ENCODE measurements at regions not wholly inside any gene's neighbourhood (a gene's known extent, or its start where the extent isn't known, plus 50 kb on each side); places are given as distances from the start of the nearest gene placed in this dataset.
"Not testable (repeated sequence)": the region's sequence is repeated elsewhere in the genome, so short reads cannot be mapped to it uniquely, and the experiment has no call there.

GRCh38 chr7:157477550-157478212 is 140.9 kb downstream of the DNAJB6 start:
- Mint-ChIP-seq H3K4me3 (peak overlapping the region; percentile 22), H3K36me3 (peaks cover 18% of the 10 kb centered on the region), H3K27ac (no peak overlapping the region), H3K9me3 (peaks cover 19% of the 10 kb centered on the region), H3K4me1 (peaks cover 9% of the 10 kb centered on the region), H3K27me3 (no peaks in the 10 kb centered on the region)
- DNase-seq = no peak

DNA sequence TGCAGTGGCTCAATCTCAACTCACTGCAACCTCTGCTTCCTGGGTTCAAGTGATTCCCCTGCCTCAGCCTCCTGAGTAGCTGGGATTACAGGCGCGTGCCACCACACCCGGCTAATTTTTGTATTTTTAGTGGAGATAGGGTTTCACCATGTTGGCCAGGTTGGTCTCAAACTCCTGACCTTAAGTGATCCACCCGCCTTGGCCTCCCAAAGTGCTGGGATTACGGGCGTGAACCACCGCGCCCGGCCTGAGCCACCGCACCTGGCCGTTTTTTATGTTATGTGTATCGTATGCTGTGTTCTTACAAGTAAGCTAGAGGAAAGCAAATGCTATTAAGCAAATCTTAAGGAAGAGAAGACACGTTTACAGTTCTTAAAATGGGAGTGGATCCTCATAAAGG is 141.8 kb downstream of the DNAJB6 start:
- H3K4me3 Mint-ChIP-seq = not testable (repeated sequence)

GRCh38 chr7:157479326-157479725 is 142.5 kb downstream of the DNAJB6 start:
- H3K27me3 Mint-ChIP-seq = no peaks in the 10 kb centered on the region
- peaks cover 7% of the 10 kb centered on the region for H3K4me1 Mint-ChIP-seq
- H3K27ac Mint-ChIP-seq = no peak overlapping the region
- peaks cover 6% of the 10 kb centered on the region for H3K9me3 Mint-ChIP-seq
- no peak overlapping the region for H3K4me3 Mint-ChIP-seq
- DNase-seq = no peak
- H3K36me3 Mint-ChIP-seq = peaks cover 5% of the 10 kb centered on the region

More for the DNA sequence above, 141.8 kb downstream of the DNAJB6 start:
- H3K27me3 Mint-ChIP-seq, DNase-seq, H3K4me1 Mint-ChIP-seq, H3K36me3 Mint-ChIP-seq, H3K27ac Mint-ChIP-seq, H3K9me3 Mint-ChIP-seq: not testable (repeated sequence)

DNA sequence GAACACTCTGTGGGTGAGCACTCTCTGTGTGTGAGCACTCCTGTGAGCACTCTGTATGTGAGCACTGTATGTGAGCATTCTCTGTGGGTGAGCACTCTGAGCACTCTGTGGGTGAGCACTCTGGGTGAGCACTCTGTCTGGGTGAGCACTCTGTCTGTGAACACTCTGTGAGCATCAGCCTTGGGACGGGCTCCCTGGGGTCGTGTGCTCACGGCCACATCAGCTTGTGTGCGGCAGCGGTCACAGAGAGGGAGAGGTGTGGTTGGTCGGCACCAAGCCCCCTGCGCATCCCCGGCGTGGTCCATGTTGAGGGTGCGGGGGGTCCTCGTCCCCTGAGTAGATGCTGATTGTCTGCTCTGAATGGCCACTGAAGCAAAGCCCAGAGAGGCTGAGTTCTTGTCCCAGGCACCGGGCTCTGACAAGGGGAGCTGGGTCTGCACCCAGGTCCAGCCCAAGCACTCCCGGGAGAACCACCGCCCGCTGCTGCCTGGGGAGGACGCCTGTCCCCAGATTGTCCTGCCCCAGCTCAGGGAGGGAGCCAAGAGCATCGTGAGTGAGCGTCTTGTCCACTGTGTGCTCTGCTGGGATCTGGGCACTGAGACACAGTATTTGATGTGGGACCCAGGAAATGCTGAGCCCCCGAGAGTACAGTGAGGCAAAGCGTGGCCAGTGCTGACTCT is 143.7 kb downstream of the DNAJB6 start:
- Mint-ChIP-seq H3K4me1 (peaks cover 7% of the 10 kb centered on the region), H3K27ac (no peak overlapping the region), H3K27me3 (no peaks in the 10 kb centered on the region), H3K4me3 (no peak overlapping the region), H3K36me3 (no peaks in the 10 kb centered on the region), H3K9me3 (no peaks in the 10 kb centered on the region)
- DNase-seq = no peak

DNA sequence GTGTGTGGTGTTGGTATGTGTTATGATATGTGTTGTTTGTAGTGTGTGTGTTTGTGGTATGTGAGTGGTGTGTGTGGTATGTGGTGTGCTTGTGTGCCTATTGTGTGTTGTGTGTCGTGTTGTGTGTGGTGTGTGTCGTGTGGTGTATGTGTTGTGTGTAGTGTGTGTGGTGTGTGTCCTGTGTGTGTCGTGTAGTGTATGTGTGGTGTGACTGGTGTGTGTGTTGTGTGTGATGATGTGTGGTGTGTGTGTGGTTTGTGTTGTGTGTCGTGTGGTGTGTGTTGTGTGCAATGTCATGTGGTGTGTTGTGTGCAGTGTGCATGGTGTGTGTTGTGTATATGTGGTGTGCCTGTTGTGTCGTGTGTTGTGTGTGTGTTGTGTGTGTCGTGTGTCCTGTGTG is 144.6 kb downstream of the DNAJB6 start:
- H3K4me3 Mint-ChIP-seq = no peak overlapping the region
- no peaks in the 10 kb centered on the region for H3K36me3 Mint-ChIP-seq
- H3K9me3 Mint-ChIP-seq = no peaks in the 10 kb centered on the region
- no peak for DNase-seq
- H3K4me1 Mint-ChIP-seq = peaks cover 7% of the 10 kb centered on the region
- H3K27me3 Mint-ChIP-seq = no peaks in the 10 kb centered on the region
- H3K27ac Mint-ChIP-seq = no peak overlapping the region

DNA sequence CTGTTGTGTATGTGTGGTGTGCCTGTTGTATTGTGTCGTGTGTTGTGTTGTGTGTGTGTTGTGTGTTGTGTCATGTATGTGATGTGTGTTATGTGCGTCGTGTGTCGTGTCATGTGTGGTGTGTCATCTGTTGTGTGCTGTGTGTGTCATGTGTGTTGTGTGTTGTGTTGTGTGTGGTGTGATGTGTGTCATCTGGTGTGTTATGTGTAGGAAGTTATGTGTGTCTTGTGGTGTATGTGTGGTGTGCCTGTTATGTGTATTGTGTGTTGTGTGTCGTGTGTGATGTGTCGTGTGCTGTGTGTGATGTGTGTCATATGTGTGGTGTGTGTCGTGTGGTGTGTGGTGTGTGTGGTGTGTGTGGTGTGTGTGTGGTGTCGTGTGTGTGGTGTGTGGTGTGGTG is 145.2 kb downstream of the DNAJB6 start:
- Mint-ChIP-seq H3K4me3 (no peak overlapping the region), H3K4me1 (peaks cover 7% of the 10 kb centered on the region), H3K36me3 (no peaks in the 10 kb centered on the region), H3K27ac (no peak overlapping the region), H3K27me3 (no peaks in the 10 kb centered on the region), H3K9me3 (no peaks in the 10 kb centered on the region)
- no peak for DNase-seq

GRCh38 chr7:157482517-157483087 is 145.8 kb downstream of the DNAJB6 start:
- no peak overlapping the region for H3K27ac Mint-ChIP-seq
- no peaks in the 10 kb centered on the region for H3K27me3 Mint-ChIP-seq
- no peak overlapping the region for H3K4me3 Mint-ChIP-seq
- no peaks in the 10 kb centered on the region for H3K9me3 Mint-ChIP-seq
- H3K36me3 Mint-ChIP-seq = no peaks in the 10 kb centered on the region
- peaks cover 4% of the 10 kb centered on the region for H3K4me1 Mint-ChIP-seq
- no peak for DNase-seq

DNA sequence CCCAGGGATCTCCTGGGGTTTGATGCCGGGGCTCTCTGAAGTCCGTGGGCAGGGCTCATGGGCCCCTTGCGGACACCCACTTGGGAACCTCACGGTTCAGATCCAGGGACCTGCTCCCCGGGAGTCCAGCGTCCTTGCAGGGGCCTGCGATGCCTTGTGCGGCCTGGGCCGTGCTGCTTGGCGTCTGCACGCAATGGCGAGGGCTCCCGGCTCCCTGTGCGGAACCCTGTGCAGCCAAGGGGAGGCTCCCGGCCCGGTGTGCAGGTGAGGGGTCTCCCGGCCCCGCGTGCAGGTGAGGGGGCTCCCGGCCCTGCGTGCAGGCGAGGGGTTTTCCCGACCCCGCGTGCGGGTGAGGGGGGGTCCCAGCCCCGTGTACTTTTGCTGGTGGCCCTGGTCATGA is 146.7 kb downstream of the DNAJB6 start:
- no peaks in the 10 kb centered on the region for H3K27me3 Mint-ChIP-seq
- H3K27ac Mint-ChIP-seq = no peak overlapping the region
- DNase-seq = no peak
- no peaks in the 10 kb centered on the region for H3K4me1 Mint-ChIP-seq
- H3K36me3 Mint-ChIP-seq = no peaks in the 10 kb centered on the region
- no peaks in the 10 kb centered on the region for H3K9me3 Mint-ChIP-seq
- H3K4me3 Mint-ChIP-seq = no peak overlapping the region

DNA sequence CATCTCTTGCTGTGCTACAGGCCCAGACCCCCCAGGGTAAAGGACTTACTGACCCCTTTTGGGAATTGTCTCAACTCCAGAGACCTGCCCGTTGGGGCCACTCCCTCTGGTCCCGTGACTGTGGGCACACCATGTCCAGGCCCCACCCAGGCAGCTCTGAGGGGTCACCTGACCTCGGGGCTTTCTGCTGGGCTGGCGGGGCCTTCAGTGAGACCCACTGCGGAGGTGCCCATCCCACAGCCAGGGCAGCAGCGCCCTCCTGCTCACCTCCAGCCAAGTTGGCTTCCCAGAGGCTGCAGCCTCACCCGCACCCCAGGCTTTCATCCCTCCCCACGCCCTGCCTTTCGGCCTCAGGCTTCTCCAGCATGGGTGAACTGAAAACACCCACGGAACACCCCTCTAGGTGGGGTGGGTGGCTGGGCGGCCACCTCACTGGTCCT is 147.2 kb downstream of the DNAJB6 start:
- Mint-ChIP-seq H3K27me3 (no peaks in the 10 kb centered on the region), H3K4me3 (no peak overlapping the region), H3K36me3 (no peaks in the 10 kb centered on the region), H3K27ac (no peak overlapping the region), H3K4me1 (no peaks in the 10 kb centered on the region), H3K9me3 (no peaks in the 10 kb centered on the region)
- DNase-seq = no peak

GRCh38 chr7:157484411-157485081 is 147.7 kb downstream of the DNAJB6 start:
- Mint-ChIP-seq H3K9me3 (no peaks in the 10 kb centered on the region), H3K4me1 (no peaks in the 10 kb centered on the region), H3K36me3 (no peaks in the 10 kb centered on the region), H3K4me3 (no peak overlapping the region), H3K27ac (no peak overlapping the region), H3K27me3 (no peaks in the 10 kb centered on the region)
- no peak for DNase-seq

DNA sequence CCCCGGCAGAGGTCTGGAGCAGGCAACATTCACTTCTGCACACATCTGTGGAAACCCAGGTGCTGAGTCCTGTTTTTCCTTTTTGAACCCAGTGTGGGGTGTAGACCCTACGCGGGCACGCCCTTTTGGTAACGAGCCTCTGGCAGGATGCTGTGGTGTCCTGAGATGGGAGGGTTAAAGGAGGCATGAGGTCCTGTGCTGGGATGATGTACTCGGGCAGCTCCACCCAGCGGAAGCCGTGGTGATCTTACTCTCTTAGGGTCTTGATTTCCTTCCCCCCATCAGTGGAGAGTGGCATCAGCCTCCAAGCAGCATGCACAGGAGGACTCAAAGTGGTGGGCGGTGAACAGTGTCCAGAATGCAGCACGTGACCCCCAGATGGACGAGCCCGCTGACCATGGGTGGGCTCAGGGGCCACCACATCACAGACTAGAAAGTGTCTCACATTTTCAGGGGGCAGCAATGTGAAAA is 148.6 kb downstream of the DNAJB6 start:
- no peaks in the 10 kb centered on the region for H3K36me3 Mint-ChIP-seq
- no peak for DNase-seq
- H3K27me3 Mint-ChIP-seq = no peaks in the 10 kb centered on the region
- H3K4me3 Mint-ChIP-seq = no peak overlapping the region
- peaks cover 4% of the 10 kb centered on the region for H3K4me1 Mint-ChIP-seq
- peaks cover under 1% of the 10 kb centered on the region for H3K9me3 Mint-ChIP-seq
- no peak overlapping the region for H3K27ac Mint-ChIP-seq

DNA sequence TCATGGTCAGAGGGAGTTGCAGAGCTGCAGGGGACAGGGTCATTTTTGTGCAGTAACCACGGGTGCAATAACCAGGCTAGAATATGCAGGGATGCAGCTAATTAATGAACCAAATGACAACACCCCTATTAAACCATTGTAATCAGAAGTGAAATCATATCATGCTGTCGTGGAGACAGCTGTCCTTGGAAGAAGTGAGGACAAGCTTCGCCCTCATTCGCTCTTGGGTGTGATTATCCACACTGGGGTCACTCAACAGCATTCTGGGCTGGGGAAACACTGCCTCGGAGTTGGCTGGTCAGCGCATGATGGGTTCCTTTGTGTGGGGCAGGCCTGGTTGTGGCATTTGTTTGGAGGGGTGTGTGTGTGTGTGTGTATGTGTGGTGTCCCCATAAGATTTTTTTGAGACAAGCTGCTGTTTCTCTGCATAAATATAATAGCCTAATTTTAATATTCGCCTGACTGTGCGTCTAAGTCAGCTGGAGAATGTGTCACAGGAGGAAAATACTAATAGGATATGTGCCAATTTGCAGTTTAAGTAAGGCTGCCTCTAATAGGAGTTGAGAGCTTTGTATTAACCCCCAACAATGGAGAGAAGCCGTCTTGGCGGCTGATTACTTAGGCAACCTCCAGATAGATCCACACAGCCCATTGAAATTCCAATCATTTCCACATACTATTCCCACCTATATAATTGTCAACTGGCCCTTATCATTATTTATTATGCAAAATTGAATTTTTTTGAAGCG is 149.4 kb downstream of the DNAJB6 start:
- Mint-ChIP-seq H3K36me3 (no peaks in the 10 kb centered on the region), H3K27me3 (no peaks in the 10 kb centered on the region), H3K9me3 (peaks cover 7% of the 10 kb centered on the region), H3K27ac (no peak overlapping the region), H3K4me1 (peaks cover 12% of the 10 kb centered on the region), H3K4me3 (no peak overlapping the region)
- no peak for DNase-seq

GRCh38 chr7:157487046-157487770 is 150.4 kb downstream of the DNAJB6 start:
- H3K4me1 Mint-ChIP-seq = peaks cover 12% of the 10 kb centered on the region
- no peak overlapping the region for H3K4me3 Mint-ChIP-seq
- peaks cover under 1% of the 10 kb centered on the region for H3K36me3 Mint-ChIP-seq
- H3K9me3 Mint-ChIP-seq = peaks cover 8% of the 10 kb centered on the region
- DNase-seq = no peak
- no peak overlapping the region for H3K27ac Mint-ChIP-seq
- H3K27me3 Mint-ChIP-seq = peaks cover under 1% of the 10 kb centered on the region

DNA sequence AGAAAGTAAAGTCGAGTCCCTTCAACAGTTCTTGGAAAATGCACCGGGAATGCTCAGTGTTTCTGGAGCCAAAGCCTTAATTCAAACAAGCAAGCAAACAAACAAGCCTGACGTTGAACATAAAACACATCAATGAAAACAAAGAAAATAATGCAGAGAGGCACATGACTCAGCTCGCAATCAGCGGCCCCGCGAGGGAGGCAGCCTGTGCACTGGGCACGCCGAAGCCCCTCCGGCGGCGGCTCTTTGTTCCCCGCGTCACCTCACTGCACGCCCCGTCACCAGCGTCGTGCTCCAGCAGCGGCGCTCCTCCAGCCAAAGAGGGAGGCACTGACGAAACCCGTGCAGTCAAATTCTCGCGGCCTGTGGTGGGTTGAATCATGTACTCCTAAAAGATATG is 151.5 kb downstream of the DNAJB6 start:
- Mint-ChIP-seq H3K9me3 (peaks cover 11% of the 10 kb centered on the region), H3K27ac (no peak overlapping the region), H3K4me3 (no peak overlapping the region), H3K36me3 (peaks cover 4% of the 10 kb centered on the region), H3K27me3 (peaks cover 8% of the 10 kb centered on the region), H3K4me1 (peaks cover 15% of the 10 kb centered on the region)
- DNase-seq = no peak

Data from activated naive CD8-positive, alpha-beta T cell treated with anti-CD3 and anti-CD28 coated beads for 36 hours (primary cell).